ENCODE measurements at regions not wholly inside any gene's neighbourhood (a gene's known extent, or its start where the extent isn't known, plus 50 kb on each side); places are given as distances from the start of the nearest gene placed in this dataset.

GRCh38 chr14:26204728-26205479 is 392.9 kb downstream of the NOVA1 start:
- H3K4me3 ChIP-seq: peak overlapping the region; percentile 24
- peak; percentile 20 for DNase-seq
- no peaks in the 10 kb centered on the region for H3K27me3 ChIP-seq
- no peak for TF ChIP-seq CTCF (IDR thresholded peaks at IDR 0.05)
- H3K9ac ChIP-seq (ENCODE audit: low read depth in 2 of 2, low read length in 2 of 2): peak overlapping the region in 1 of 2 donors; percentile 35
- intact Hi-C loops (cut with DNase I): no loop called here
- no peaks in the 10 kb centered on the region for H3K4me1 ChIP-seq
- no peaks in the 10 kb centered on the region for H3K36me3 ChIP-seq
- H3K9me3 ChIP-seq: no peaks in the 10 kb centered on the region
- no peak overlapping the region for H3K27ac ChIP-seq

GRCh38 chr14:26204366-26204727 is 393.5 kb downstream of the NOVA1 start:
- H3K4me1 ChIP-seq: no peaks in the 10 kb centered on the region
- TF ChIP-seq CTCF (IDR thresholded peaks at IDR 0.05): no peak
- no peaks in the 10 kb centered on the region for H3K36me3 ChIP-seq
- no peak for DNase-seq
- intact Hi-C loops (cut with DNase I): no loop called here
- no peaks in the 10 kb centered on the region for H3K27me3 ChIP-seq
- no peak overlapping the region for H3K27ac ChIP-seq
- no peaks in the 10 kb centered on the region for H3K9me3 ChIP-seq
- H3K4me3 ChIP-seq: no peak overlapping the region
- no peak overlapping the region for H3K9ac ChIP-seq (ENCODE audit: low read depth in 2 of 2, low read length in 2 of 2)

GRCh38 chr14:26200687-26201086 is 397.1 kb downstream of the NOVA1 start:
- Histone ChIP-seq H3K9me3 (no peaks in the 10 kb centered on the region), H3K27ac (no peak overlapping the region), H3K9ac (ENCODE audit: low read depth in 2 of 2, low read length in 2 of 2) (no peak overlapping the region), H3K27me3 (no peaks in the 10 kb centered on the region), H3K4me3 (no peak overlapping the region), H3K4me1 (no peaks in the 10 kb centered on the region), H3K36me3 (no peaks in the 10 kb centered on the region)
- intact Hi-C loops (cut with DNase I): no loop called here
- no peak for TF ChIP-seq CTCF (IDR thresholded peaks at IDR 0.05)
- DNase-seq: no peak

- Histone ChIP-seq H3K9me3 (no peaks in the 10 kb centered on the region), H3K27me3 (no peaks in the 10 kb centered on the region), H3K9ac (ENCODE audit: low read depth in 2 of 2, low read length in 2 of 2) (no peak overlapping the region), H3K4me1 (no peaks in the 10 kb centered on the region), H3K27ac (no peak overlapping the region), H3K4me3 (no peak overlapping the region), H3K36me3 (no peaks in the 10 kb centered on the region)
- TF ChIP-seq CTCF (IDR thresholded peaks at IDR 0.05): no peak
- intact Hi-C loops (cut with DNase I): no loop called here
- DNase-seq: no peak
Observed at GRCh38 chr14:26199590-26200370, 398.1 kb downstream of the NOVA1 start.

- no peak for TF ChIP-seq CTCF (IDR thresholded peaks at IDR 0.05)
- Histone ChIP-seq H3K4me1 (no peaks in the 10 kb centered on the region), H3K27ac (no peak overlapping the region), H3K36me3 (no peaks in the 10 kb centered on the region), H3K4me3 (no peak overlapping the region), H3K9me3 (no peaks in the 10 kb centered on the region), H3K9ac (ENCODE audit: low read depth in 2 of 2, low read length in 2 of 2) (no peak overlapping the region), H3K27me3 (no peaks in the 10 kb centered on the region)
- DNase-seq: no peak
- intact Hi-C loops (cut with DNase I): no loop called here
Observed at GRCh38 chr14:26199096-26199495, 398.7 kb downstream of the NOVA1 start.

Data from colonic mucosa (tissue), 4 donors.